OCI-LY7 (cell line): ENCODE measurements at regions not wholly inside any gene's neighbourhood (a gene's known extent, or its start where the extent isn't known, plus 50 kb on each side); places are given as distances from the start of the nearest gene placed in this dataset.

Source experiments
- EZH2phosphoT487 ChIP-seq: fragments of 200-600 bp; sonication (generic); IDR thresholded peaks from 2 replicates; pipeline ENCODE4 v1.6.1; 2018; ENCODE audit warnings: low read depth, borderline replicate concordance, mild to moderate bottlenecking, mixed run types, antibody characterized with exemption, low read length, moderate library complexity, mixed read lengths
- TF ChIP-seq, protein P1 (sequence below): fragments of 200-600 bp; sonication (generic); conservative IDR thresholded peaks from 2 replicates; pipeline ENCODE4 v1.5.1; 2014; ENCODE audit warnings: mild to moderate bottlenecking, antibody characterized with exemption, low read length, moderate library complexity, mixed read lengths

DNA sequence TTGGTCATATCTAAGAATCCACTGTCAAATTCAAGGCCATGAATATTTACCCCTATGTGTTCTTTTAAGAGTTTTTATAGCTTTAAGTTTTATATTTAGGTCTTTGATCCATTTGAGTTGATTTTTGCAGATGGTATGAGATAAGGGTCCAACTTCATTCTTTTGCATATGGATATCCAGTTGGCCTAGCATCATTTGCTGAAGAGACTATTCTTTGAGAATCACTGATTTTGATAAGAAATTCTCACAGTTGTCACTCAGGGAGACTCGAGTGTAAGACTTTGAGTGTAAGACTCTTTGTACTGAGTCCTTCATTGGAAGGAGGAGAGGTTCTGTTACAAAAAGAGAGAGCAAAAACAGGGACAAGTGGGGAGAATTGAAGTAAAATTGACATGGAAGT, 74.8 kb downstream of the CBLL2 start:
- TF ChIP-seq, protein P1, sequence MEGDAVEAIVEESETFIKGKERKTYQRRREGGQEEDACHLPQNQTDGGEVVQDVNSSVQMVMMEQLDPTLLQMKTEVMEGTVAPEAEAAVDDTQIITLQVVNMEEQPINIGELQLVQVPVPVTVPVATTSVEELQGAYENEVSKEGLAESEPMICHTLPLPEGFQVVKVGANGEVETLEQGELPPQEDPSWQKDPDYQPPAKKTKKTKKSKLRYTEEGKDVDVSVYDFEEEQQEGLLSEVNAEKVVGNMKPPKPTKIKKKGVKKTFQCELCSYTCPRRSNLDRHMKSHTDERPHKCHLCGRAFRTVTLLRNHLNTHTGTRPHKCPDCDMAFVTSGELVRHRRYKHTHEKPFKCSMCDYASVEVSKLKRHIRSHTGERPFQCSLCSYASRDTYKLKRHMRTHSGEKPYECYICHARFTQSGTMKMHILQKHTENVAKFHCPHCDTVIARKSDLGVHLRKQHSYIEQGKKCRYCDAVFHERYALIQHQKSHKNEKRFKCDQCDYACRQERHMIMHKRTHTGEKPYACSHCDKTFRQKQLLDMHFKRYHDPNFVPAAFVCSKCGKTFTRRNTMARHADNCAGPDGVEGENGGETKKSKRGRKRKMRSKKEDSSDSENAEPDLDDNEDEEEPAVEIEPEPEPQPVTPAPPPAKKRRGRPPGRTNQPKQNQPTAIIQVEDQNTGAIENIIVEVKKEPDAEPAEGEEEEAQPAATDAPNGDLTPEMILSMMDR, result no peak
- no peak for TF ChIP-seq EZH2phosphoT487
